GM13976 (cell line): ENCODE measurements at regions not wholly inside any gene's neighbourhood (a gene's known extent, or its start where the extent isn't known, plus 50 kb on each side); places are given as distances from the start of the nearest gene placed in this dataset.

Experiments
- DNase-seq: peaks from one replicate; pipeline ENCODE4 v3.0.0; 2012; ENCODE audit warnings: low spot score
- CTCF ChIP-seq: IDR thresholded peaks from 2 replicates; pipeline ENCODE4 v1.5.1; 2012; ENCODE audit warnings: borderline replicate concordance, mild to moderate bottlenecking; ENCODE audit not compliant: insufficient read depth; ENCODE audit errors: extremely low read depth, missing control alignments, control extremely low read depth
- in situ Hi-C: fragments of 300-500 bp; cut with MboI; formaldehyde crosslinking; loops from one replicate; pipeline ENCODE4 v1.12.0; 2022; ENCODE audit warnings: low sequenced_read_pairs, mixed read lengths, inconsistent platforms; ENCODE audit not compliant: unreplicated experiment

GRCh38 chr2:39516347-39517101 lies 79.4 kb upstream of the MAP4K3 start:
- no peak for TF ChIP-seq CTCF
- in situ Hi-C loops: no loop called here
- DNase-seq: no peak

- TF ChIP-seq CTCF: no peak
- in situ Hi-C loops: no loop called here
- no peak for DNase-seq
Measured at GRCh38 chr2:39517102-39517436, 80.0 kb upstream of the MAP4K3 start.

- no peak for TF ChIP-seq CTCF
- no peak for DNase-seq
- in situ Hi-C loops: no loop called here
Measured at GRCh38 chr2:39517622-39518021, 80.5 kb upstream of the MAP4K3 start.

- TF ChIP-seq CTCF: no peak
- in situ Hi-C loops: no loop called here
- DNase-seq: no peak
Measured at GRCh38 chr2:39519886-39520285, 82.8 kb upstream of the MAP4K3 start.

- in situ Hi-C loops: no loop called here
- DNase-seq: no peak
- no peak for TF ChIP-seq CTCF
Measured at GRCh38 chr2:39521876-39522517, 84.9 kb upstream of the MAP4K3 start.

- TF ChIP-seq CTCF: no peak
- DNase-seq: no peak
- in situ Hi-C loops: no loop called here
Measured at GRCh38 chr2:39522518-39522877, 85.4 kb upstream of the MAP4K3 start.
